Right ventricle myocardium inferior (tissue), 1 donor: ENCODE measurements at regions not wholly inside any gene's neighbourhood (a gene's known extent, or its start where the extent isn't known, plus 50 kb on each side); places are given as distances from the start of the nearest gene placed in this dataset.

Source experiments
- ATAC-seq: fragments of 200-7000 bp; cut with Tn5 transposase; one replicate; pipeline ENCODE4 v1.9.1; 2020; ENCODE audit warnings: mild to moderate bottlenecking, moderate library complexity
- DNase-seq: peaks from one replicate; pipeline ENCODE4 v3.0.0; 2021; ENCODE audit errors: missing footprints
- intact Hi-C: fragments of 100-400 bp; cut with DNase I; formaldehyde crosslinking; loops from one replicate; pipeline ENCODE4 v1.11.0; 2022
- donor health status: DM: no; HTN: yes; CAD: no; lungs with severe emphysema.

DNA sequence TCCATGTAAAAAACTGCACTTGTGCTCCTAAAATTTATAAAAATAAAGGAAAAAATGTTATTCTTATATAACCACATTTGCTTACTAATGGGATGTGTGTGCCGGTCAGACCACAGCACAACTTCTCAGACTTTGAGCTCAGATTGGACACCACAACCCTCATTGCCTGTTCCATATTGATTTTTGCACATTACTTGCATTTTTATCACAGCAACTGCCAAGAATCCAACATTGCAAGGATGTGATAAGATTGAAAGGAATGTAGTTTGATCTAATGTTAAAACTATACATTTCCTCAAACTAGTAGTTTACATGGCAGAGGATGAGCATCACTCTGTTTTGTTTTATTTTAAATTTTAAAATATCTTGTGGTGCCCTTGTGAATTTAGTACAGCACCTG is 227.8 kb downstream of the KDR start:
- no peak for DNase-seq
- no peak for ATAC-seq
- intact Hi-C loops: no loop called here

DNA sequence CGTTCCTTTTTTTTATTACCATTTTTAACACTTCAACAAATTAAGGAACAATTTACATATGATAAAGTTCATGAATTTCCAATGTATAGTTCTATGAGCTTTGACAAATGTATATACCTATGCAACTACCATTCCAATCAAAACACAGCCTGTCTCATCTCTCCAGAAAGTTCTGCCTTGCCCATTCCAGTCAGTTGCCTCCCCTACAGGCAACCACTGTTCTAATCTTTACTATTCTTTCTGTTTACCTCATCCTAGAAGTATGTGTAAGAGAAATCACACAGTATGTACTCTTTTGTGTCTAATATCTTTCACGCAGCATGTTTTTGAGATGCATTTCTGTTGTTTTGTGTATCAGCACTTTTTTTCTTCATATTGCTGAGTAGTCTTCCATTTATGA is 224.9 kb downstream of the KIT start:
- intact Hi-C loops: no loop called here
- DNase-seq: no peak
- no peak for ATAC-seq

DNA sequence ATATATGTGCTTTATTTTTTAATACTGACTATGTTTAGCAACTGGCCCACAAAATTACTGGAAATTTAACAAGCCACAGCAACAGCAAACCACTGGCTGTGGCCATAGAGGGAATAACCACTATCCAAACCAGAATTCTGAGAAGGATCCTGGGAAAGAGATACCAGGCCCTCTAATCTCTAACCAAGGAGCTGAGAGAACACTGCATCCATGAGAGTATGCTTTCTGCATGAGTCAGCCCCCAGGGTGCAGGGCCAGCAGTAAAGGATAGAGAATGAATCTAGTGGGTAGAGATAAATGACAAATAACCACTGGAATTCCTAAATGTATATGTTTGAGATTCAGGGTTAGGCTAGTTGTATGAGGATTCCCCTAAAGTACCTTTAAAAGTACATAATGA is 221.8 kb downstream of the KIT start:
- DNase-seq: no peak
- intact Hi-C loops: no loop called here
- ATAC-seq: no peak

DNA sequence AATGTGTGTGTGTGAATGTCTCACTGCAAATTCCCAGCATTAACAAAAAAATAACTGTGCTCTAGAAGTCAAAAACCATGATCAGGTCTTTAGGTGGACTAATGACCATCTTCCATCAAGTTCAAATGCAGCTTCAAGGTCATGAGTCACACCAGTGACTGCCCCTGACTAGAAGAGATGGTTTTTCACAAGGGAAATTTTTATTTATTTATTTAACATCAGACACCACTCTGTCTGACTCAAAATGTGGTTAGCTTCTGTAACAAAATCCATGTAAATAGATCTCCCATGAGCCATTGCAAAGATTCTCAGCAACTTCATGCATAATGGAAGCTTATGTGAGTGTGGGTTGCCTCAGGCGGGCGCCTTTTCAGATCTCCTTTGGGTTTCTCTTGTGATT is 219.2 kb downstream of the KIT start:
- intact Hi-C loops: no loop called here
- DNase-seq: no peak
- no peak for ATAC-seq

DNA sequence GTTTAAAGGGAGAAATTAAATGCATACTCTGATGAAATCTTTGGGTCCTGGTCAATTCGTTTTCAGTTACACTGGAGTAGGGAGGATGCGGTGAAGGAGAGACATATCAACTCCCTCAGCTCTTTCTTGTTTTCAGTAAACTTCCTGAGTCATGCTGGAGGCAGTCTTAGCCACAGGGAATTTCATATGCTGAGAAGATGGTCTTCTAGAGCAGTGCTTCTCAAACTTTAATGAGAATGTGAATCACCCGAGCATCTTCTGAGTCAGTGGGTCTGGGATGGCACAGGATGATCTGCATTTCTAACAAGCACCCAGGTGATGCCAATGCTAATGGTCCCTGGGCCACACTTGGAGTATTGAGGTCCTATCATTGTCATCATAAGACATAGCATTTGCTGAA is 214.5 kb downstream of the KIT start:
- intact Hi-C loops: no loop called here
- no peak for DNase-seq
- no peak for ATAC-seq

DNA sequence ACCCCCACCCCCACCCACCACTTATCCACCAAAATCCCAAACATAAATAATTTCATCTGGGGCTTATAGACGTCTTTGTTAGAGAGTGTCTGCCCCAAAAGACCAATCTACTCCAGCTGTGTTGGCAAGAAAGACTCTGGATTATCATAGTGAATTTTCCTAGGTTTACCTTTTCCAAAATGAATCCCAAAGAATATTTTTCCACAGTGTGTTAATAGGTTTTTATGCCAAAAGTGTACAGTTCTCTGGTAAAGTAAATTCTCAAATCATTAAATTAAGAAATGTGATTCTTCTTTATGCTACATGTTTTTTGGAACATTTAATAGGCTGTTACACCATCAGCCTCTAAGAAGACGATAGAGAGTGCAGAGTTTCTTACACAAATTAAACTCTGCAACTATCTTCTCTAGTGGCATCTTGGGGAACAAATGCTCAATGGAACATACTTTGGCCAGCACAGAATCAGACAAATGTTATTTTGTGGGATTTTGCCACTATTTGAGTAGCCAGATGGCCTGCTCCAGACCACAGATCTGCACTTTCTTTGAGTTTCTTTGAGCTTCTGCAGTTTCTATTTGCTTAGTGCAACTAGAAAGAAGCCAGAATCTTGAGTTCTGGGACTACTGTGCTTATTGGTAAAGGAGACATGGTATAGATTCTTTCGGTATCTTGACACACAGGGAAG is 206.0 kb downstream of the KIT start:
- intact Hi-C loops: no loop called here
- ATAC-seq (no peak), DNase-seq (no peak)

DNA sequence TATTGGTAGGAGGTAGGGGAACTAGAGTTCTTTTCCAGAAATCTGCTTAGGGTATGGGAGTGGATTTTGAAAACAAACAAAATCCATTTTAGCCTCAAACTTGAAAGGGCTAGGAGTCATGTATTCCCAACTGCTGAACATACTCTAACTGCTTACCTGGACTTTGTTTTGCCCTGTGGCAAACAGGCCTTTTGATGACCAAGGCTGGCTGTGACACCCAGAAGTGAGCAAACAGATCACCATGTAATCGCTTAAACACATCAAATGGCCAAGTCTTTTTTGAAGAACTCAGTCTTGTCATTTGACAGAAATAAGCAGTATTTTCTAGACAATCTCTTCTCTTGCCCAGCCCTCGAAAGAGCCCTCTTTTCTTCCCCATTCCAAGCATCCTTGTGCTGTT is 203.4 kb downstream of the KIT start:
- no peak for ATAC-seq
- intact Hi-C loops: no loop called here
- DNase-seq: no peak

DNA sequence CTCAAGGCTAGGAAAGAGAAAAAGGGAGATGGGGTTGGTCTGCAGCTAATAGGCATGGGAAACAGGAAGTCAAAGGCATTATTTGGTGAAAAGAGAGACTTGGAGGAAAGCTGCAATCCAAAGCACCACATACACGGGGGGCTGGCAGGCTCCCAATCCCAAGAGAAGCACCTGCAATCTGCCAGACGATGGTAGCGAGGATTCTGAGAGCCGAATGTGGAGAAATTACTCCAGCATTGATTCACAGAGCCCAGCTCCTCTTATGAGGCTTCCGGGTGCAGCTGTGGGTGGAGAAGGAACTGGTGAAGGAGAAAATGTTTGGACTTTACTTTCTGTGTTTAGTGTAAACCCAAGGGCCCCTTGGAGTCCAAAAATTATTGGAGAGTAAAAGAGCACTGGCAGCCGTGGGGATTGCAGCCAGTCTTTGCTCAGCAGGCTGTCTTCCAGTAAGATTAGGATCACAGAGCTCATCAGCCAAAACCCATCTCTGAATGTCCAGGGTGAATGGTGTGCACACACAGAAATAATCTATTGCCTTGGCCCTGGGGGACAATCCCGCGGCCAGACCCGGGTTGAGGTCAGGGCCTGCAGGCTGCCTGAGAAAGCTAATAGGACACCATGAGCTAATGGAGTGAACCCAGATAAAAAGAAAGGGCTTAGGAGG is 197.6 kb downstream of the KIT start:
- intact Hi-C loops: no loop called here
- DNase-seq (peak; percentile 74), ATAC-seq (peak; percentile 89)

DNA sequence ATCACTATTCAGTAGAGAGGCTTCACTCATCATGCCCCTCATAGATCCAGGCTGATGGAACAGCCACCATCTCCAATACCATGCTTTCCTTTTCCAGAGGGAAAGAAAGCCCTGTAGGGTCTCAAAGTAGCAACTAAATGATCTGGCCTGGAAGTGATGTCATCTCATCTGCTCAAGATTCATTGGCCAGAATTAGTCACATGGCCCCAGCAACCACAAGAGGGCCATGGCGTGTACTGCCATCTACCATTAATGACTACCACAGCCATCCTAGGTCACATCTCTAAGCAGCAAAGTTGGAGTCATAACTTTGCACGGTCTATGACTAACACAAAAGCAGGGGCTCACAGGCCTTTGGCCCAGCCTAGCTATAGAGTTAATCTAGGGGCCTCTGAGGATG is 194.8 kb downstream of the KIT start:
- intact Hi-C loops: no loop called here
- DNase-seq (no peak), ATAC-seq (no peak)

DNA sequence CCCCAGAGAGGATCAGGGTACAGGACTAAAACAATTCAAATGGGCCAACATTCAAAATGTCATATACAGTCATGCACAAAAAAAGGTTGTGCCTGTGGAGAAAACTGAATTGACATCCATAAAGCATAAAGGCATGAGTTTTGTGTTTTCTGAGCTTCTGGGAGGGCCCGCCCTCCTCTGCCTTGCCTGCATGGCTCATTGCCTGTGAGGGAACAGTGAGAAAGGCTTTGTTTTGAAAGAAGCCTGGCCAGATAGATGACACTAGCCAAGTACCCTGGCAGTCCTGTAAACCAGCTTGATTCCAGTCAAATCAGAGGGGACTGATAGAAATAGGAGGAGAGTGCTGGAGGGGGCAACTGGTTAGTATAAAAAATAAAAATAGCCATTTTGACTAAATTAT is 194.3 kb downstream of the KIT start:
- no peak for DNase-seq
- no peak for ATAC-seq
- intact Hi-C loops: no loop called here

DNA sequence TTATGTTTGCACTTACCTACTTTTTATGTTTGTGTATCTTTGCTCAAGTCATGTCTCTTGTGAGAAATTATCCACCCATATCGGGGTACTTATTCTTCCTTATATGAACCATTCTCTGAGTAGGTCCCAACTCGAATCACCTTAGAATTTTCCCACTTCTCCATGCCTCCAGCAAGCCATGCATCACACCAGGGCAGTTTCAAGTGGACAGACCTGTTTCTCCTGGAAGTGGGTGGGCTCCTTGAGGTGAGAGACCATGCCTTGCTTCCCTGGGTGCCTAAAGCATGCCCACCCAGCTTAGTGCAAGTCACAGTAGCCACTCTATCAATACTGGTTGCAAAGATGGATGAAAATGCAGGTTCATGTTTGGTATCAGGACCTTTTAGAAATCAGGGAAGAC is 187.2 kb downstream of the KIT start:
- intact Hi-C loops: loop anchor here (10.0 kb wide), 1 partner anchor 160 kb away; no protein-coding TSS in a partner anchor
- ATAC-seq: no peak
- DNase-seq: no peak

DNA sequence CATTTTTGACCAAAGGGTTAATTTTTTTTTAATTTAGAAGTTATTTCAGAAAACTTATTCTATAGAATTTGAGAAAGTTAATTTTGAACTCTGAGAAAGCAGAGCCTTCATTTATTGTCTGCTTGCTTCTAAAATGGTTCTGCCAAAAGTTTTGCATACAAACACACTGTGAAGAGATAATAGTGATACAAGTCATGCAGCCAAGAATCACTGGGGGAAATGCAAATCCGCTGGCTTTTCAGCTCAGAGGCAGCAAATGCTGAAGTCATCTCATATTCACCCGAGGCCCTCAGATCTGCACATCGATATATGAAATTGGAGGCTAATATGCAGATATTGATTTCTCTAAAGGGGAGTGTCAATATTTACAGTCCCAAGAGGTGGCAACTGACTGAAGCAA is 186.2 kb downstream of the KIT start:
- intact Hi-C loops: loop anchor here (2.0 to 10.0 kb wide), 2 partner anchors 159 to 521 kb away; no protein-coding TSS in a partner anchor
- no peak for ATAC-seq
- no peak for DNase-seq

DNA sequence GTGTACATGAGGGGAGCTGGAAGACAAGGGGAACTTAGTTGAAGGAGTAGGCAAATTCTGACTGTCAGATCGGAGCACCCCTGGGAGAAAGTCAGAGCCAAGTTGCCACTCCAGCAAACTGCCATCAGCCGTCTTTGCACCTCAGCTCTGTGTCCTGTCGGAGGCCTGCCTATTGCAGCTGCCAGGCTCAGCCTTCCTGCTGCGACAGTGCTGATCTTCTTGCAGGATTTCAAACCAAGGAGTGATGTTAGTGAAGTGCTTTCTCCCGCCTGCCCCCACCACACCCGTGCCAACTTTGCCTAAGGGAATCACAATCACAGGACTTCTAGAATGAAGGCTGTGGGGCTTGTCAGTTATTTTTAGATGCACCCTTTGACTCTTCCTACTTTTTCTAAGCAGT is 185.3 kb downstream of the KIT start:
- ATAC-seq (peak; percentile 31), DNase-seq (no peak)
- intact Hi-C loops: loop anchor here (2.0 to 10.0 kb wide), 2 partner anchors 158 to 520 kb away; no protein-coding TSS in a partner anchor

DNA sequence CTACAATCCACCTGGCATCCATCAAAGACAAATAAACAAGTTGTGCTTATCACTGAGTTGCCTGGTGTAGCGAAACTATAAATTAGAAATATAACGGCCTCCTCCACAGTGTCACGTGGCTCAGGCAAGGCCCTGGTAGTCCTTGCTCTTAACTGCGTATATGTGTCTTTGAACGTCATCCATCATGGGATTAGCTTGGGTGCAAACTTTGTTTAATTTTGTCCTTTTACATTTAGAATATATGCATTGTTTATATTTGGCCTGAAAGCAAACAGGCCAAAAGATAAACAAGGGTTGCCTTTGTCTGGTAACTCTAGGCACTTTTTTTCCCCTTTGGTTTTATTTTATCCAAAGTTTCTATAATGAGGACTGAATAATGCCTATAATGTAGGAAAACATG is 184.9 kb downstream of the KIT start:
- intact Hi-C loops: loop anchor here (2.0 to 10.0 kb wide), 2 partner anchors 158 to 520 kb away; no protein-coding TSS in a partner anchor
- ATAC-seq: no peak

DNA sequence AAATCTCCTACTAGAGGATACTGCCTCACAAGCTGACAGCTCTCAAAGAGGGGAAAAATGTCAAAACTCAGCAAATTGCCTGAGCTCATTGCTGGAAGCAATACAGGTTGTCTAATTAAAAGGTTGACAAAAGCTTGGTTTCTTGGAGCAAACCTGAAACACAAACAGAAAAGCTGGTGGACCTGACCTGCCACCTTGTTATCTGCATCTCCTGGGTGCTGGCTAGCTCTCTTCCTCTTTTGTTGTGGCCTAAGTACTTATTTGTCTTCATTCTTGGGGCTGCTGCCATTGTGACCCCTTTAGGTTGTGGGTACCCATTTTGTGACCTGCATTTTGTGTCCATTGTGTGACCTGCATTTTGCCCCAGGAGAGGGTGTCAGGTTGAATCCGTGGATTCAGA is 184.5 kb downstream of the KIT start:
- no peak for ATAC-seq
- intact Hi-C loops: loop anchor here (2.0 to 10.0 kb wide), 2 partner anchors 157 to 519 kb away; no protein-coding TSS in a partner anchor
- DNase-seq: no peak

More for the DNA sequence above, 184.9 kb downstream of the KIT start:
- no peak for DNase-seq

DNA sequence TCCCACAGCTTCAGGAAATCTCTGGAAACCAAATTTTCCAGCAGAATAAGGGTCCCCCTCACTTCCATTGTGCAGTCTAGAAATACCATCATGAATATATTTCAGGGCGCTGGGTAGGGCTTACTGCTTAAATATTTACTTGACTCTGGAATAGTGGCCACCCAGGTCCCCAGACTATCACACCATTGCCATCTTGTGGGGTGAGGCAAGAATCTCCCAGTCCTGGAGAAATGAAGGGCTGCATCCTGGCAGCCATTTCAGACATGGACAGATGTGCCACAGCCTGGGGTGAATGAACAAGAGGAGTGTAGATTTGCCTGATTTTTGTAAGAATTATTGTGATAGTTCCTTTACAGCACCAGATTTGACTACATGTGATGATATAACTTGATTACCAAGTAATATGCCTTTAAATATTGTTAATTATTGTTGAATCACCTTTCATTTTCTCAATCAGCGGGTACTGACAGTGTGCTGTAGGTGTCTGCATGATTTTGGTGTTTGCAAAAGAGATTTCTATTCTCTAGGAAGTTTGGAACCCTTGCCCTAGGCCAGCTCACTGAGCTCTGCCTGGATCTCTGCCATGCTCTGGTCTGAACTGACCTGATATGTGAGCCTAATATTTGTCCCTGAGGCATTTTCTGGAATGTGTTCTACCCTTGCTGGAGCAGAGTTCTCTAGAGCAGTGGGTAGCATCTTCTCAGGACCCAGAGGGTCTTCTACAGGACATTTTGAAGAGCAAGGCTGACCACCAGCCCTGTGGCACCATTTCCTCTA is 183.4 kb downstream of the KIT start:
- intact Hi-C loops: loop anchor here (10.0 kb wide), 1 partner anchor 156 kb away; no protein-coding TSS in a partner anchor
- ATAC-seq (peak; percentile 56), DNase-seq (no peak)

DNA sequence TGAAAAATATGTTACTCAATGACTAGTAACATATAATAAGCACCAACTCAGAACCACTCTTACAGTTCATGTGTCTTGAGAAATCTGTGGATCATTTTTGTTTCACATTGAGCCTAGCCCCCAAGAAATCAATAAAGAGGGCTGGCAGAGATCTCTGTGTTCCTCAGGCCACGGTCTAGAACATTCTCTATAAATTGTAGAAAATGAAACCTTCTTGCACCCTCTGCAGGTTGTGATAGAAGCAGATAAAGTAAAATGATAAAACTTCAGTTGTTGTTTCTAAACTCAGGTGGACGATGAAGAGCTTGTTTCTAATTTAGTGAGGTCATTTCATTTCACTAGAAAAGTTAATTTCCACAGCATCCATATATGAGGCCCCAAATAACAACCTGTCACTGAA is 182.7 kb downstream of the KIT start:
- no peak for DNase-seq
- ATAC-seq: no peak
- intact Hi-C loops: loop anchor here (10.0 kb wide), 1 partner anchor 156 kb away; no protein-coding TSS in a partner anchor

DNA sequence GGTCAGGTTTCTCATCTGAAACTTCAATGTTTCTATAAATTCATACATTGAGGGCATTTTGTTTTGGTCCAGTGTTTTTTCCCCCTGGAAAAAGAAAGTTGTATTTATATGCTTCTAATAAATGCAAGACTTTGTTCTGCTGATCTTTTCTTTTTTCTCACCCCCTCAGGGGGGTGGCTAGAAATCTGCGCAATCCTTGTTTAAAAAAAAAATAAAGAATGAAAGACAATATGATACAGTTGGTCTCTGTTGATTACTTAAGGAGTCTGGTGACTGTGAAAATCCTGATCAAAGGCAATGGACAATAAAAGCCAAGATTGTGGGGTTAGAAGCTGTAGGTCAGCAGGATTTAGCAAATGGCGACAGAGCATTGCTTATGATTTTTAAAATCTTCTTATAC is 180.5 kb downstream of the KIT start:
- intact Hi-C loops: no loop called here
- ATAC-seq (no peak), DNase-seq (no peak)

DNA sequence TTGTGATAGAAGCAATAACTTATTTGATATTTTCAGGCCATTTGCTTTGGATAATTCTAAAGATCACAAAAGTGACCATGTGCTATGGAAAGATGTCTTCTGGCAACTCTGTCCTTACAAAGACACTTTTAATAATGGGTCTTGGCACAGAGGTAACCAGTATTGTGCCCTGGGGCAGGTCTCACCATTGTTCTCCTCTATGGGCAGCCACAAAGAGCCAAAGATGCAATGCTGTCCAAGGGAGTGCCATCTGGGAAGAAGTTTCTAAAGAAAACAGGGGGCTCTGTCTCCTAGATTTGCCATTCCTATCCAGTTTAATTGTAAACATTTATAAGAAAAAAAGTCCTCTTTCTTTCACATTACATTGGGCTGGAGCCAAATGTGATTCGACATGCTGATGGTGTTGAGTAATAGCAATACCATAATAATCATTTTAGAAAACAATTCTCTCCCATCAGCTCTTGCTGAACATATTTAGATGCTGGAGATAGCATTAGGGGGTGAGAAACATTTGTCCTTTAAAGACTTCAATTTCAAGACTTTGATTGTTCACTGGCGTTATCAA is 179.9 kb downstream of the KIT start:
- DNase-seq (no peak), ATAC-seq (no peak)
- intact Hi-C loops: no loop called here
